ENCODE measurements at regions not wholly inside any gene's neighbourhood (a gene's known extent, or its start where the extent isn't known, plus 50 kb on each side); places are given as distances from the start of the nearest gene placed in this dataset.

DNA sequence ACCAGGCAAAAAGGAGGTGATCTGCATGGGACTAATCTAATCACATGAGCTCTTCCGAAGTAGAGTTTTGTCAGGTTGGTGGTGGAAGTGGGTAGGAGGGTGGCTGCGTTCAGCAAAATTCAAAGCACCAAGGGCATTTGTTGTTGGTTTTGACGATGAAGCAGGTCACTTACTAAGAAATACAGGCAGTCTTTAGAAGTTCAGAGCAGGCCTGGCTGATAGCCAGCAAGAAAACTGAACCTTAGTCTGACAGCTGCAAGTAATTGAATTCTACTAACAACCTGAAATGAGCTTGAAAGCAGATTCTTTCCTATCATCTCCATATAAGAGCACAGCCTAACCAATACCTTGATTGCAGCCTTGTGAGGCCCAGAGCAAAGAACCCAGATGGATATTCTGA lies 505.8 kb downstream of the KLHL13 start:
- TF ChIP-seq, protein P1, sequence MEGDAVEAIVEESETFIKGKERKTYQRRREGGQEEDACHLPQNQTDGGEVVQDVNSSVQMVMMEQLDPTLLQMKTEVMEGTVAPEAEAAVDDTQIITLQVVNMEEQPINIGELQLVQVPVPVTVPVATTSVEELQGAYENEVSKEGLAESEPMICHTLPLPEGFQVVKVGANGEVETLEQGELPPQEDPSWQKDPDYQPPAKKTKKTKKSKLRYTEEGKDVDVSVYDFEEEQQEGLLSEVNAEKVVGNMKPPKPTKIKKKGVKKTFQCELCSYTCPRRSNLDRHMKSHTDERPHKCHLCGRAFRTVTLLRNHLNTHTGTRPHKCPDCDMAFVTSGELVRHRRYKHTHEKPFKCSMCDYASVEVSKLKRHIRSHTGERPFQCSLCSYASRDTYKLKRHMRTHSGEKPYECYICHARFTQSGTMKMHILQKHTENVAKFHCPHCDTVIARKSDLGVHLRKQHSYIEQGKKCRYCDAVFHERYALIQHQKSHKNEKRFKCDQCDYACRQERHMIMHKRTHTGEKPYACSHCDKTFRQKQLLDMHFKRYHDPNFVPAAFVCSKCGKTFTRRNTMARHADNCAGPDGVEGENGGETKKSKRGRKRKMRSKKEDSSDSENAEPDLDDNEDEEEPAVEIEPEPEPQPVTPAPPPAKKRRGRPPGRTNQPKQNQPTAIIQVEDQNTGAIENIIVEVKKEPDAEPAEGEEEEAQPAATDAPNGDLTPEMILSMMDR (IDR thresholded peaks at IDR 0.05; ENCODE audit: low read length), result no peak
- TF ChIP-seq EZH2 (optimal IDR thresholded peaks at IDR 0.05; ENCODE audit: low read depth, low read length), result no peak
- no peak for TF ChIP-seq EZH2phosphoT487 (IDR thresholded peaks at IDR 0.05; ENCODE audit: low read length)
